ENCODE measurements at regions not wholly inside any gene's neighbourhood (a gene's known extent, or its start where the extent isn't known, plus 50 kb on each side); places are given as distances from the start of the nearest gene placed in this dataset.

- no peak for TF ChIP-seq CTCF (IDR thresholded peaks at IDR 0.05; ENCODE audit: low read depth, low read length, missing control alignments)
- H3K4me3 ChIP-seq (ENCODE audit: low read depth, low read length), result no peak overlapping the region
- in situ Hi-C loops (cut with HindIII; ENCODE audit: low sequenced_read_pairs), result no loop called here
- DNase-seq (ENCODE audit: low read depth), result no peak
Measured at GRCh38 chr7:22676385-22676784, 50.6 kb upstream of the IL6 start.

GRCh38 chr7:22675917-22676343 is 51.1 kb upstream of the IL6 start:
- H3K4me3 ChIP-seq (ENCODE audit: low read depth, low read length), result no peak overlapping the region
- DNase-seq (ENCODE audit: low read depth), result no peak
- TF ChIP-seq CTCF (IDR thresholded peaks at IDR 0.05; ENCODE audit: low read depth, low read length, missing control alignments), result no peak
- in situ Hi-C loops (cut with HindIII; ENCODE audit: low sequenced_read_pairs), result no loop called here

- in situ Hi-C loops (cut with HindIII; ENCODE audit: low sequenced_read_pairs), result no loop called here
- no peak for DNase-seq (ENCODE audit: low read depth)
- no peak overlapping the region for H3K4me3 ChIP-seq (ENCODE audit: low read depth, low read length)
- no peak for TF ChIP-seq CTCF (IDR thresholded peaks at IDR 0.05; ENCODE audit: low read depth, low read length, missing control alignments)
Measured at GRCh38 chr7:22675421-22675820, 51.6 kb upstream of the IL6 start.

- no peak for TF ChIP-seq CTCF (IDR thresholded peaks at IDR 0.05; ENCODE audit: low read depth, low read length, missing control alignments)
- no peak for DNase-seq (ENCODE audit: low read depth)
- in situ Hi-C loops (cut with HindIII; ENCODE audit: low sequenced_read_pairs), result no loop called here
- H3K4me3 ChIP-seq (ENCODE audit: low read depth, low read length), result no peak overlapping the region
Measured at GRCh38 chr7:22672846-22673680, 53.9 kb upstream of the IL6 start.

- H3K4me3 ChIP-seq (ENCODE audit: low read depth, low read length), result no peak overlapping the region
- no peak for TF ChIP-seq CTCF (IDR thresholded peaks at IDR 0.05; ENCODE audit: low read depth, low read length, missing control alignments)
- in situ Hi-C loops (cut with HindIII; ENCODE audit: low sequenced_read_pairs), result no loop called here
- no peak for DNase-seq (ENCODE audit: low read depth)
Measured at GRCh38 chr7:22671177-22671879, 55.7 kb upstream of the IL6 start.

- in situ Hi-C loops (cut with HindIII; ENCODE audit: low sequenced_read_pairs), result no loop called here
- no peak for DNase-seq (ENCODE audit: low read depth)
- H3K4me3 ChIP-seq (ENCODE audit: low read depth, low read length), result no peak overlapping the region
- TF ChIP-seq CTCF (IDR thresholded peaks at IDR 0.05; ENCODE audit: low read depth, low read length, missing control alignments), result no peak
Measured at GRCh38 chr7:22670422-22670815, 56.6 kb upstream of the IL6 start.

All from astrocyte of the cerebellum (primary cell).